HFF-Myc (cell line): ENCODE measurements at regions not wholly inside any gene's neighbourhood (a gene's known extent, or its start where the extent isn't known, plus 50 kb on each side); places are given as distances from the start of the nearest gene placed in this dataset.
"Not testable (repeated sequence)": the region's sequence is repeated elsewhere in the genome, so short reads cannot be mapped to it uniquely, and the experiment has no call there.

ENCODE experiments used
- DNase-seq: peaks from one replicate; pipeline ENCODE4 v3.0.0-alpha.2; 2011; ENCODE audit warnings: low read depth; ENCODE audit errors: extremely low read depth
- H3K4me3 ChIP-seq: replicated peaks from 2 replicates; pipeline ENCODE4 v1.5.1; 2011; ENCODE audit warnings: low read depth, mild to moderate bottlenecking, control low read depth, low read length
- TF ChIP-seq, protein P1 (sequence below): IDR thresholded peaks from 2 replicates; pipeline ENCODE4 v1.5.1; 2012; ENCODE audit warnings: mild to moderate bottlenecking, low read depth, low read length, control low read depth; ENCODE audit errors: missing control alignments

DNA sequence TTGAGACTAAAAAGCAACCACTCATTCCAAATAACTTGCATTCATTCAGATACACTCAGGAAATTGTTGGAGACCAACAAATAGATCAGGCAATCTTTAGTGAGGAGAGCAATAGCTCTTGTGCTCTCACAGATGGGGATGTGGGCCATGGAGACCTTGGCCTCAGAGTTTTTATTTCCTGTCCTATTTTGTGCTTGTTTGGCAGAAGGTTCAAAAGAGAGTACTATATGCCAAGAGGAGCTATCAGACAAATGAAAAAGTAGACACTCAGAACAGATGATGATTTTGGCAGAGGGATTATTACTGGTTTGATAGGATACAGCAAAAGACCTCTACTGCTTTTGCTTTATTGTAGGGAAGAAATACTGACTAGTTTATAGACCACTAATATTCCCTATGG, 230.2 kb downstream of the KCNE4 start:
- TF ChIP-seq, protein P1, sequence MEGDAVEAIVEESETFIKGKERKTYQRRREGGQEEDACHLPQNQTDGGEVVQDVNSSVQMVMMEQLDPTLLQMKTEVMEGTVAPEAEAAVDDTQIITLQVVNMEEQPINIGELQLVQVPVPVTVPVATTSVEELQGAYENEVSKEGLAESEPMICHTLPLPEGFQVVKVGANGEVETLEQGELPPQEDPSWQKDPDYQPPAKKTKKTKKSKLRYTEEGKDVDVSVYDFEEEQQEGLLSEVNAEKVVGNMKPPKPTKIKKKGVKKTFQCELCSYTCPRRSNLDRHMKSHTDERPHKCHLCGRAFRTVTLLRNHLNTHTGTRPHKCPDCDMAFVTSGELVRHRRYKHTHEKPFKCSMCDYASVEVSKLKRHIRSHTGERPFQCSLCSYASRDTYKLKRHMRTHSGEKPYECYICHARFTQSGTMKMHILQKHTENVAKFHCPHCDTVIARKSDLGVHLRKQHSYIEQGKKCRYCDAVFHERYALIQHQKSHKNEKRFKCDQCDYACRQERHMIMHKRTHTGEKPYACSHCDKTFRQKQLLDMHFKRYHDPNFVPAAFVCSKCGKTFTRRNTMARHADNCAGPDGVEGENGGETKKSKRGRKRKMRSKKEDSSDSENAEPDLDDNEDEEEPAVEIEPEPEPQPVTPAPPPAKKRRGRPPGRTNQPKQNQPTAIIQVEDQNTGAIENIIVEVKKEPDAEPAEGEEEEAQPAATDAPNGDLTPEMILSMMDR, result no peak
- DNase-seq, result no peak

DNA sequence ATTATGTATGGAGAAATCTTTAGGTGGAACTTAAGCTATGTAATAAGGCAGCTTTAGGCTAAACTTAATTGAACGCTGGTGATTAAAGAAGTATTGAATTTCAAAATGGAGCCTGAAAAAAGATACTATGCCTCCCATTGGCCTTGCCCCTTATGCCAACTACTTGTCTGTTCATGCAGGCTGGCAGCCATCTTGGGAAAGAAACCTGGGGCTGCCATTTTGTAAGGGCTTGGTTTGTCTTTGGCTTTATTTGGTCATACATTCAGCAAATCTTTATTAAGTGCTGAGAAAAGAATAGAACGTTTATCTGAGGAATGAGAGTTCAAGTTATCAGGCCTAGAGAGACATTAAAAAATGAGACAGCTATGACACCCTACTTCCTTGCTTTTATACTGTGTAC, 231.3 kb downstream of the KCNE4 start:
- no peak overlapping the region for H3K4me3 ChIP-seq
- no peak for DNase-seq
- TF ChIP-seq, protein P1, result no peak

More for the DNA sequence above, 230.2 kb downstream of the KCNE4 start:
- no peak overlapping the region for H3K4me3 ChIP-seq

DNA sequence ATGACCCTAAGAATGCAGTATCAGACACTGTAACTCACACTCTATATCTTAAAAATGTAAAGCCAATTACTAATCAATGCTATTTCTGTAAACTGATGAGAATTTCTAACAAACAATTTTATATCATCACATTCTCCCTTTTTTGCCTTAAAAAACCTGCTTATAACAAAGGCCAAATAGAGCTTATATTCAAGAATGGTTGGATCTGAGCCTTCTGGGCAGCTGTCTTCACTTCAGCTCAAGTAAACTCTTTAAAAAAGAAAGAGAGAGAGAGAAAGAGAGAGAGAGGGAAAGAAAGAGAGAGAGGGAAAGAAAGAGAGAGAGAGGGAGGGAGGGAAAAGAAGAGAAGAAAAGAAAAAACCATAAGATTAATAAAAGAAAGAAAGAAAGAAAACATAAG, 231.8 kb downstream of the KCNE4 start:
- DNase-seq, result no peak
- H3K4me3 ChIP-seq, result no peak overlapping the region
- TF ChIP-seq, protein P1, result no peak

DNA sequence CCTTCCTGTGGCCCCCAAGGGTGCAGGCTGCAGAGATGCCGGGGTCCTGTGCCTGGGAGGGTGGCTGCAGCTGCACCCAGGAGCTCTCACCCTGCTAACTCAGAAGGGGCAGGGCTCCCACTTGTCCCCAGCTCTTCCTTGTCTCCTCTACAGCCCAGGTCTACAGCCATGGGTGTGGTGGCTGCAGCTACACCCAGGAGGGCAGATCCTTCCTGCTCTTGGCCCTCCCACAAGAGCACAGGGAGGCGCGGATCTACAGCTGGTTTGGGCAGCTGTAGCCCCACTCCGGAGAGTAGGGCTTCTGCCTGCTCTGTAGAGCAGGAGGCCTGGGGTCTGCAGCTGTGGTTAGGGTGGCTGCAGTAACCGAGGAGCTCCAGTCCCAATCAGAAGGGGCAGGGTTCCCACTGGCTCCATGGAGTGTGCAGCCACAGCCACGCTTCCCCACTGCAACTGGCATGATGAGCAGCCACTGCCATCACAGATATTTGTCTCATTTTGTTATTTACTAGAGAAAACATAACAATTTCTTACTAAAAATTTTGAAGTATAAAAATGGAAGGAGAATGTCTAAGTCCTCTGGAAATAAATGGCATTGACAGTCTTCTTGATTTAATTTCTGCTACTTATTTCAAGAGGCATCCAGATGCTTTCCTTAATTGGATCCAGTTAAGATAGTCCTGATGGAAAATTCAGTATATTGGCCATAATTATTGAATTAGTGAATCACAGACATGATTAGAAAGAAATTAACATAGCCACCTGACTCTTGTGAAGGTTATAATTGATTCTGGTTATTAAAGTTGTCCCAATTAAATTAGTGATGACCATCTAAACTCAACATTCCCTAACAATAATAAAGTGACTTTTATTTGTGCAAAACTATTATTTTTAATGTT, 233.6 kb downstream of the KCNE4 start:
- no peak for DNase-seq
- no peak overlapping the region for H3K4me3 ChIP-seq
- TF ChIP-seq, protein P1, result no peak

DNA sequence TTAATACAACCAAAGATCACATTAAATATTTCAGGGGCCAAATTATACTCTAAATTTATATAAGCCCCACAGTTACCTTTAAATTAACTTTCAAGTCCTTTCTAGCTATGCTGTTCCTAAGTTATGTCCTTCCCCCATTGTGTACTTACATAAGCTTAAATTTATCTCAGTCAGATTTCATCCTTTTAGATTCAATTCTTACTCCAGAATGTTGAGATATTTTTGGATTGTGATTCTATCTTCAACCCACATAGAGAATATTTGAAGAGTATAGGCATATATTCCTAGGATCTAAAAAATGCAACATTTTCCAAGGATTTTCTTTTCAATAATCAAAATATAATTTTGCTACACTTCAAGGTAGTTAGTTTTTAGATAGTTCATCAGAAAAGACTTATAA, 242.8 kb downstream of the KCNE4 start:
- no peak for DNase-seq
- TF ChIP-seq, protein P1, result no peak
- no peak overlapping the region for H3K4me3 ChIP-seq

DNA sequence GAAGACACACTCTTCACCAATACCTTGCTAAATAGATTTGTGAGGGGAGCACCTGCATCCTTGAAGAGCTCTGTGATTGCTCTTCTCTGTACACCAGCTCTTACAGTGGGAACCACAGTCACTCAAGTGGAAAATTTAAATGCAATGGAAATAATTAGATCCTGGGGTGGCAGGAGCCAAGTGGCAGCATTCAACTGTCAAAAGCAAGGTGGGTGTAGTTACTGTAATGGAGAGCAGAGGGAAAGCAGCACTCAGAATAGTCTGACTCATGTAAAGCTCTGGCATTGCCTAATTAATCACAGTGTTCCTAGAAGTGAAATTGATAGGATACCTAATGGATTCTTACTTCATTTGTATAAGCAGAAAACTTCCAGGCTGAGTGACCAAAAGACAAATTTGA, 245.8 kb downstream of the KCNE4 start:
- TF ChIP-seq, protein P1, result no peak
- no peak overlapping the region for H3K4me3 ChIP-seq
- peak; percentile 1 for DNase-seq

DNA sequence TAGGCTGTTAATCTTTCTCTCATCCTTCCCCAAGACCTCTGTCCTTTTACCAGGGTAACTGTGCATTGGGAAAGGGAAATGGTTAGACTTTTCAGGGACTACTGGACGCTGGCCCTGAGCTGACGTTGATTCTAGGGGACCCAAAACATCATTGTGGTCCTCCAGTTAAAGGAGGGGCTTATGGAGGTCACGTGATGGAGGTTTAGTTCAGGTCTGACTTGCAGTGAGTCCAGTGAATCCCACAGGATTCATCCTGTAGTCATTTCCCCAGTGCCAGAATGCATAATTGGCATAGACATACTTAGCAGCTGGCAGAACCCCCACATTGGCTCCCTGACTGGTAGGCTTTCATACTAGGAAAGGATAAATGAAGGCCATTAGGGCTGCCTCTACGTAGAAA, 246.3 kb downstream of the KCNE4 start:
- not testable (repeated sequence) for DNase-seq, H3K4me3 ChIP-seq
